GM20000 (cell line): ENCODE measurements at regions not wholly inside any gene's neighbourhood (a gene's known extent, or its start where the extent isn't known, plus 50 kb on each side); places are given as distances from the start of the nearest gene placed in this dataset.

ENCODE experiments used
- DNase-seq: peaks from one replicate; pipeline ENCODE4 v3.0.0; 2012; ENCODE audit warnings: low spot score
- CTCF ChIP-seq: IDR thresholded peaks from 2 replicates; pipeline ENCODE4 v1.5.1; 2012; ENCODE audit warnings: mild to moderate bottlenecking, control low read depth; ENCODE audit errors: extremely low read depth, missing control alignments

- TF ChIP-seq CTCF: no peak
- no peak for DNase-seq
Measured at GRCh38 chr21:26756491-26757159, 88.6 kb downstream of the ADAMTS1 start.

- no peak for DNase-seq
- TF ChIP-seq CTCF: no peak
Measured at GRCh38 chr21:26754853-26755252, 90.4 kb downstream of the ADAMTS1 start.

- no peak for DNase-seq
- TF ChIP-seq CTCF: no peak
Measured at GRCh38 chr21:26753822-26754221, 91.4 kb downstream of the ADAMTS1 start.

- DNase-seq: no peak
- no peak for TF ChIP-seq CTCF
Measured at GRCh38 chr21:26752849-26753248, 92.4 kb downstream of the ADAMTS1 start.

GRCh38 chr21:26751305-26751704, 93.9 kb downstream of the ADAMTS1 start:
- no peak for TF ChIP-seq CTCF
- no peak for DNase-seq

- no peak for TF ChIP-seq CTCF
Measured at GRCh38 chr21:26748066-26748465, 97.1 kb downstream of the ADAMTS1 start.

GRCh38 chr21:26747216-26747615, 98.0 kb downstream of the ADAMTS1 start:
- no peak for DNase-seq
- no peak for TF ChIP-seq CTCF

More at GRCh38 chr21:26748066-26748465, 97.1 kb downstream of the ADAMTS1 start:
- DNase-seq: no peak
